OCI-LY3 (cell line): ENCODE measurements at regions not wholly inside any gene's neighbourhood (a gene's known extent, or its start where the extent isn't known, plus 50 kb on each side); places are given as distances from the start of the nearest gene placed in this dataset.

Experiments used
- H2AFZ ChIP-seq: fragments of 200-600, 300-600 bp; shearing (Covaris generic); 2 replicates; pipeline ENCODE4 v1.6.0; 2014; ENCODE audit warnings: antibody characterized with exemption, low read depth, low read length
- H3K27ac ChIP-seq: fragments of 200-600, 300-600 bp; sonication (generic); 2 replicates; pipeline ENCODE4 v1.5.1; 2014; ENCODE audit warnings: mild to moderate bottlenecking, low read length, moderate library complexity, mixed read lengths
- H3K27me3 ChIP-seq: fragments of 200-600, 300-600 bp; sonication (generic); 2 replicates; pipeline ENCODE4 v1.6.1; 2014; ENCODE audit warnings: low read depth, low read length, mixed read lengths
- H3K36me3 ChIP-seq: fragments of 200-600, 300-600 bp; sonication (generic); replicated peaks from 2 replicates; pipeline ENCODE3; 2014; ENCODE audit warnings: low read depth, low read length, mixed read lengths
- H3K4me1 ChIP-seq: fragments of 300-600, 200-600 bp; sonication (generic); 2 replicates; pipeline ENCODE4 v1.6.1; 2014; ENCODE audit warnings: low read length, mixed read lengths
- H3K4me2 ChIP-seq: fragments of 200-600, 300-600 bp; sonication (generic); 2 replicates; pipeline ENCODE4 v1.6.1; 2014; ENCODE audit warnings: low read length, mixed read lengths
- H3K4me3 ChIP-seq: fragments of 300-600, 200-600 bp; sonication (generic); 2 replicates; pipeline ENCODE4 v1.5.1; 2014; ENCODE audit warnings: antibody characterized with exemption, mild to moderate bottlenecking, low read length, moderate library complexity
- H3K79me2 ChIP-seq: fragments of 300-600, 200-600 bp; shearing (Covaris generic); 2 replicates; pipeline ENCODE4 v1.6.1; 2014; ENCODE audit warnings: mild to moderate bottlenecking, low read length, mixed read lengths
- H3K9ac ChIP-seq: fragments of 300-600, 200-600 bp; shearing (Covaris generic); 2 replicates; pipeline ENCODE4 v1.6.0; 2014; ENCODE audit warnings: mild to moderate bottlenecking, low read length, moderate library complexity
- H3K9me3 ChIP-seq: fragments of 200-600, 300-600 bp; shearing (Covaris generic); 2 replicates; pipeline ENCODE4 v1.6.1; 2014; ENCODE audit warnings: low read length, mixed read lengths; ENCODE audit not compliant: insufficient read depth
- H4K20me1 ChIP-seq: fragments of 200-600, 300-600 bp; sonication (generic); 2 replicates; pipeline ENCODE4 v1.6.1; 2016; ENCODE audit warnings: low read length, mixed read lengths; ENCODE audit not compliant: insufficient read depth
- CTCF ChIP-seq: fragments of 200-600, 300-600 bp; sonication (generic); IDR thresholded peaks from 2 replicates; pipeline ENCODE4 v1.5.1; 2014; ENCODE audit warnings: antibody characterized with exemption, low read length, low read depth
- EZH2phosphoT487 ChIP-seq: fragments of 200-600 bp; shearing (Covaris generic); IDR thresholded peaks from 2 replicates; pipeline ENCODE4 v1.6.1; 2018; ENCODE audit warnings: antibody characterized with exemption, mixed run types, low read depth

GRCh38 chr17:34723875-34724274, 144.5 kb downstream of the TMEM132E start:
- TF ChIP-seq EZH2phosphoT487 (no peak), CTCF (no peak)

GRCh38 chr17:34721326-34721725, 141.9 kb downstream of the TMEM132E start:
- Histone ChIP-seq H4K20me1 (no peaks in the 10 kb centered on the region), H3K36me3 (no peaks in the 10 kb centered on the region), H3K27me3 (peaks cover 35% of the 10 kb centered on the region), H2AFZ (no peak overlapping the region), H3K4me1 (no peaks in the 10 kb centered on the region), H3K9me3 (no peaks in the 10 kb centered on the region), H3K9ac (no peak overlapping the region), H3K4me2 (no peak overlapping the region), H3K79me2 (no peaks in the 10 kb centered on the region), H3K27ac (no peak overlapping the region), H3K4me3 (no peak overlapping the region)
- TF ChIP-seq EZH2phosphoT487 (no peak), CTCF (no peak)

More at GRCh38 chr17:34723875-34724274, 144.5 kb downstream of the TMEM132E start:
- Histone ChIP-seq H3K4me1 (no peaks in the 10 kb centered on the region), H3K9ac (no peak overlapping the region), H2AFZ (no peak overlapping the region), H4K20me1 (no peaks in the 10 kb centered on the region), H3K36me3 (no peaks in the 10 kb centered on the region), H3K79me2 (no peaks in the 10 kb centered on the region), H3K4me3 (no peak overlapping the region), H3K9me3 (no peaks in the 10 kb centered on the region), H3K4me2 (no peak overlapping the region), H3K27me3 (peaks cover 24% of the 10 kb centered on the region), H3K27ac (no peak overlapping the region)

GRCh38 chr17:34720760-34721159, 141.4 kb downstream of the TMEM132E start:
- Histone ChIP-seq H3K9ac (no peak overlapping the region), H3K79me2 (no peaks in the 10 kb centered on the region), H3K9me3 (no peaks in the 10 kb centered on the region), H3K4me1 (no peaks in the 10 kb centered on the region), H3K4me3 (no peak overlapping the region), H3K4me2 (no peak overlapping the region), H3K27me3 (peaks cover 39% of the 10 kb centered on the region), H2AFZ (no peak overlapping the region), H3K36me3 (no peaks in the 10 kb centered on the region), H4K20me1 (no peaks in the 10 kb centered on the region), H3K27ac (no peak overlapping the region)
- no peak for TF ChIP-seq CTCF
- TF ChIP-seq EZH2phosphoT487: no peak

GRCh38 chr17:34719569-34719968, 140.2 kb downstream of the TMEM132E start:
- Histone ChIP-seq H3K27me3 (peaks cover 40% of the 10 kb centered on the region), H3K79me2 (no peaks in the 10 kb centered on the region), H3K4me3 (no peak overlapping the region), H3K36me3 (no peaks in the 10 kb centered on the region), H3K9me3 (no peaks in the 10 kb centered on the region), H3K9ac (no peak overlapping the region), H3K27ac (no peak overlapping the region), H3K4me1 (no peaks in the 10 kb centered on the region), H3K4me2 (no peak overlapping the region), H4K20me1 (no peaks in the 10 kb centered on the region), H2AFZ (no peak overlapping the region)
- TF ChIP-seq CTCF (no peak), EZH2phosphoT487 (no peak)
